D721Med (cell line): ENCODE measurements at regions not wholly inside any gene's neighbourhood (a gene's known extent, or its start where the extent isn't known, plus 50 kb on each side); places are given as distances from the start of the nearest gene placed in this dataset.

Source experiments
- DNase-seq: peaks from one replicate; pipeline ENCODE4 v3.0.0; 2011; ENCODE audit warnings: low spot score; ENCODE audit not compliant: insufficient read length
- FAIRE-seq: peaks from 2 replicates; lab custom pipeline; 2011; peaks lifted over from hg19 to GRCh38; lab: Jason Lieb, UNC
- TF ChIP-seq, protein P1 (sequence below): IDR thresholded peaks from 2 replicates; pipeline ENCODE4 v1.5.1; 2012; ENCODE audit warnings: mild to moderate bottlenecking, control low read depth; ENCODE audit not compliant: insufficient read depth; ENCODE audit errors: missing control alignments

DNA sequence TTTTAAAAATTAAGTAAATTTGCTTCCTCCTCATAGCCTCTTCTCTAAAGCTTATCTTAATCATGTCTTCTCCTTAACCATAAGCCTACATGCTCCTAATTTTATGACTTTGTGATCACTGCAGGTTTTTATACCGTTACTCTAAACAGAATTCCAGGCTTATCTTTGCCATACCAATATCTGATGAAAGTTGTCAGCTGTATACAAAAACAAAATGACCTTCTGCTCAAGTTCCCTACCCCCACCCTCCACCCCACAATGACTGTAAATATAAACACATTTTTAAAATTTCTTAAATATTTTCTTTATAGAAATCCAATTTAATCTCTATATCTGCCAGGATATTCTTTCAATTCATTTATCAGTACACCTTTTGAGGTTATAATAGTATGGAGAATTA lies 60.5 kb upstream of the SGK1 start:
- FAIRE-seq (no peak), DNase-seq (no peak)
- TF ChIP-seq, protein P1, sequence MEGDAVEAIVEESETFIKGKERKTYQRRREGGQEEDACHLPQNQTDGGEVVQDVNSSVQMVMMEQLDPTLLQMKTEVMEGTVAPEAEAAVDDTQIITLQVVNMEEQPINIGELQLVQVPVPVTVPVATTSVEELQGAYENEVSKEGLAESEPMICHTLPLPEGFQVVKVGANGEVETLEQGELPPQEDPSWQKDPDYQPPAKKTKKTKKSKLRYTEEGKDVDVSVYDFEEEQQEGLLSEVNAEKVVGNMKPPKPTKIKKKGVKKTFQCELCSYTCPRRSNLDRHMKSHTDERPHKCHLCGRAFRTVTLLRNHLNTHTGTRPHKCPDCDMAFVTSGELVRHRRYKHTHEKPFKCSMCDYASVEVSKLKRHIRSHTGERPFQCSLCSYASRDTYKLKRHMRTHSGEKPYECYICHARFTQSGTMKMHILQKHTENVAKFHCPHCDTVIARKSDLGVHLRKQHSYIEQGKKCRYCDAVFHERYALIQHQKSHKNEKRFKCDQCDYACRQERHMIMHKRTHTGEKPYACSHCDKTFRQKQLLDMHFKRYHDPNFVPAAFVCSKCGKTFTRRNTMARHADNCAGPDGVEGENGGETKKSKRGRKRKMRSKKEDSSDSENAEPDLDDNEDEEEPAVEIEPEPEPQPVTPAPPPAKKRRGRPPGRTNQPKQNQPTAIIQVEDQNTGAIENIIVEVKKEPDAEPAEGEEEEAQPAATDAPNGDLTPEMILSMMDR = no peak

DNA sequence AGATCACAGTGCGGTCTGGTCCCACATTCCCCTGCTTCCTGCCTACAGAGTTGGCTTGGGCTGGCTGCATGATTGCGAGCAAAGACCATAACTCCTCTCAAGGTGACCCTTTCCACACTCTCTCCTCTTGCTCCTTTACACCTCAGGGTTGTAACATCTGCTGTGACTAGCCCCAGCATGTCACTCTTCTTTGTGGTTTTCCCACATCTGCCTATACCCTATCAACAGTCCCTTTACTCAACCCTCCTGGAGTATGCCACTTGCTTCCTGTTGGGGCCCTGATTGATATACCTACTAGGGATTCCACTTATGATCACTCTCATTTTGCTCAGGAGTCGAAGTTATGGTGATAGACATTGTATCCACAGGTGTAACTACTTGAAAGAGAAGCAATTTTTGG lies 58.9 kb upstream of the SGK1 start:
- no peak for FAIRE-seq
- TF ChIP-seq, protein P1 = no peak
- DNase-seq = no peak

DNA sequence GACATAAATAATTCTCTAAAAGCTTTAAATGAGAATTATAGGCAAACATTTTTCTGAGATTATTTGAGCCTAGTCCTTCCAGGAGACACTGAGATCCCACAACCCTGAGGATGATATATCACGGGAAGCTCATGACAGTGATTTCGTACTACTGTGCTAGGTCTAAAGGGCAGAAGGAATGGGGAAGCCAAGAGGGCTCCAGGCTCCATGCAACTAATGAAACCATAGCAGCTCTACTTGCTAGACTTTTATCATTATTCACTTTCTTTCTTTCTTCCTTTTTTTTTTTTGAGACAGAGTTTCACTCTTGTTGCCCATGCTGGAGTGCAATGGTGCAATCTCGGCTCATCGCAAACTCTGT lies 57.3 kb upstream of the SGK1 start:
- FAIRE-seq = no peak
- no peak for DNase-seq
- TF ChIP-seq, protein P1 = no peak

DNA sequence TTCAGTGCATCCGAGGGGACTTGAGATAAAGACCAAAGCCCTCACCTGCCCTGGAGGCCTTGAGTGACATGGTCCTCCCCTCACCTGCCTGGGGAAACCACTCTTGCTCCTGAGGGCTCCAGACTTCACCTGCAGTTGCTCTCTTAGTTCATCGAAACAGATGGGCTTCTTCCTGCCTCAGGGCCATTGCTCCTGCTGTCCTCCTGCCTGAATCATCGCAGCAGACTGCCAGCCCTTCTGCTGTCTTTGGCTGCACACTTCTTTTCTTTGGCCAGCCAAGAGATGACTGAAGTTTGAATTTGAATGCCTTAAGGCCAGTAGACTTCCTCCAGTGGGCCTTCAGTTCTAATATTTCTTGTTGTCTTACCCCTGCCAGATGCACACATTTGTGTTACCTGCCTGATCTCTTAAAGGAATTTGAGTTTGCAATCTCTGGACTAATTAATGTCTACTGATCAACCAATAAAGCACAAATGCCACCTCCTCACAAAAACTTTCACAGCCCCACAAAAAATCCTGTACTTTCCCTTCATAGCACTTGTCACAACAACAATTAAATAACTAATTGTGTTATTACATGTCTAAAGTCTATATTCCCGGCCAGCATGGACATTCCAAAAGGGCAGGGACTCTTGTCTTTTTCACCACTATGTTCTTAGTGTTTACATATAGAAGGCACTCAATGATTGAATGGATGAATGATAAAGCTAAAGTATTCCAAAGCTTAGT lies 56.7 kb upstream of the SGK1 start:
- FAIRE-seq (no peak), DNase-seq (no peak)
- TF ChIP-seq, protein P1 = no peak

DNA sequence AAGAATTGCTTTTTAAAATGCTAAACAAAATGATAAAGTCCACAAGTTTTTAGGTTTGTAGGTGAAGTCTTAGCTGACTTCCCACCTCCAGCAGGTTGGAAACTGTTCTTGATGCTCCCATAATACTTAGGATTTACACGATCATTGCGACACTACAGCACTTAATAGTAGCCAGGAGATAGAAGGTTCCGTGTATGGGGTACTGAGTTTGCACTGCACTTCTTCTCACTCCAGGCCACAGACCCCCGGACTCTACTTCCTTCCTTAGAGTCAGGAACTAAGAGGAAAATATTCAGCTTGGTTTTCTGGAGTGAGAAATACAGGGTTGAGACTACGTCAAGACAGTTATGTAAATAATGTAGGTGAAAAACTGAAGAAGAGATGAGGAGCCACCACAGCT lies 56.1 kb upstream of the SGK1 start:
- TF ChIP-seq, protein P1 = no peak
- no peak for FAIRE-seq

DNA sequence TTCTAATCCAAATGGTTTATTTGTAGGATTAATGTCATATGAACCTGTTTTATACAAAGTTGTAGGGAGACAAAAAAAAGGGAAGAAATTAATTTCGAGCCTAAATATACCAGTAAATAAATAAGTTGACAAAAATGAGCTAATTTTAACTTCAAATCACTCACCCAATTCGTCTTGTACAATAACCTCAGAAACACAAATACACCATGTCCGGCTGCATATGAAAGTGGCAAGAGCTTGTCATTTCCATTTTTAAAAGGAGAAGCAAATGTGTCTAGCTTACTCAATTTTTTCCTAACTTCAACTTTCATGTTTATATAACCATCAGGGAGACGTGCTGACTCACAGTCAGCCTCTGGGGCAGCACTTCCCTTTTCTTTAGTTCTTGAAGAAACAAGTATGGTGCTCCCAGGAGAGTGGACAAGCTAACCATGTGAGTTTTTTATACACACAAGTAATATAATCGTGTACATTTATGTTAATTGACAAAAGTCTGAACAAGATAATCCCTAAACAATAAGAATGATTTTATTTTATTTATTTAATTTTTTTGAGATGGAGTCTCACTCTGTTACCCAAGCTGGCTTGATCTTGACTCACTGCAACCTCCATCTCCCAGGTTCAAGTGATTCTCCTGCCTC lies 55.5 kb upstream of the SGK1 start:
- DNase-seq (no peak), FAIRE-seq (no peak)
- TF ChIP-seq, protein P1 = no peak

More for the DNA sequence above, 56.1 kb upstream of the SGK1 start:
- DNase-seq = no peak
